GM18511 (cell line): ENCODE measurements at regions not wholly inside any gene's neighbourhood (a gene's known extent, or its start where the extent isn't known, plus 50 kb on each side); places are given as distances from the start of the nearest gene placed in this dataset.

Experiments
- ATAC-seq: cut with Tn5 transposase; IDR thresholded peaks from one replicate; pipeline ENCODE4 v1.9.1; 2021; ENCODE audit warnings: mild to moderate bottlenecking, moderate library complexity; ENCODE audit not compliant: unreplicated experiment

GRCh38 chr12:124517260-124518050 is 50.0 kb downstream of the NCOR2 start:
- ATAC-seq, result no peak

GRCh38 chr12:124516850-124517249 is 50.6 kb downstream of the NCOR2 start:
- no peak for ATAC-seq

- no peak for ATAC-seq
Measured at GRCh38 chr12:124515981-124516380, 51.4 kb downstream of the NCOR2 start.

- no peak for ATAC-seq
Measured at GRCh38 chr12:124514996-124515932, 52.1 kb downstream of the NCOR2 start.

- ATAC-seq, result no peak
Measured at GRCh38 chr12:124514145-124514995, 53.0 kb downstream of the NCOR2 start.

- ATAC-seq, result no peak
Measured at GRCh38 chr12:124513297-124513867, 54.0 kb downstream of the NCOR2 start.

- no peak for ATAC-seq
Measured at GRCh38 chr12:124512667-124513296, 54.6 kb downstream of the NCOR2 start.

- ATAC-seq, result no peak
Measured at GRCh38 chr12:124511259-124511985, 56.0 kb downstream of the NCOR2 start.

GRCh38 chr12:124510301-124510970 is 57.0 kb downstream of the NCOR2 start:
- ATAC-seq, result no peak

GRCh38 chr12:124509676-124510300 is 57.6 kb downstream of the NCOR2 start:
- ATAC-seq, result no peak

- no peak for ATAC-seq
Measured at GRCh38 chr12:124509300-124509675, 58.1 kb downstream of the NCOR2 start.

GRCh38 chr12:124508381-124509079 is 58.9 kb downstream of the NCOR2 start:
- no peak for ATAC-seq

- ATAC-seq, result no peak
Measured at GRCh38 chr12:124507188-124508109, 60.0 kb downstream of the NCOR2 start.

- ATAC-seq, result no peak
Measured at GRCh38 chr12:124506832-124507153, 60.6 kb downstream of the NCOR2 start.

GRCh38 chr12:124506145-124506831 is 61.1 kb downstream of the NCOR2 start:
- no peak for ATAC-seq
